LHCN-M2 (cell line): ENCODE measurements at regions not wholly inside any gene's neighbourhood (a gene's known extent, or its start where the extent isn't known, plus 50 kb on each side); places are given as distances from the start of the nearest gene placed in this dataset.
"Not testable (repeated sequence)": the region's sequence is repeated elsewhere in the genome, so short reads cannot be mapped to it uniquely, and the experiment has no call there.

ENCODE experiments used
- DNase-seq: peaks from one replicate; pipeline ENCODE4 v3.0.0-alpha.2; 2012; ENCODE audit warnings: low read depth

DNA sequence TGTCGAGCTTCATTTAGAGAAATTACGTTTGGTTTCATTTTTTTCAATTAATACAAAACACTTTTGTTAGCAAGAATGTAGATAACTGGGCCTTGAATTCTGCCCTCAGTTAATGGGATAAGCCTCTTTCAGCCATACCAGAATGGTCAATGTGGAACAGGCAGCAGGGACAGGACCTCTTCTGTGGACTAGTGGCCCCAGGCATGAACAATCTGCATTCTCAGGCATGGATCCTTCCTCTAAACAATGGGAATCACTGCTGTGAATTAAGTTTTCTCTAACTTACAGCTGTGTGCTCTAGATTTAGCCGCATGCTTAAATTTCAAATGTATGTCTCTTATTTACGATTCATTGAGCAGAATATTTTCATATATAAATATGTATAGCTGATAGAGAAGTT is 237.7 kb upstream of the PRKCQ start:
- no peak for DNase-seq

DNA sequence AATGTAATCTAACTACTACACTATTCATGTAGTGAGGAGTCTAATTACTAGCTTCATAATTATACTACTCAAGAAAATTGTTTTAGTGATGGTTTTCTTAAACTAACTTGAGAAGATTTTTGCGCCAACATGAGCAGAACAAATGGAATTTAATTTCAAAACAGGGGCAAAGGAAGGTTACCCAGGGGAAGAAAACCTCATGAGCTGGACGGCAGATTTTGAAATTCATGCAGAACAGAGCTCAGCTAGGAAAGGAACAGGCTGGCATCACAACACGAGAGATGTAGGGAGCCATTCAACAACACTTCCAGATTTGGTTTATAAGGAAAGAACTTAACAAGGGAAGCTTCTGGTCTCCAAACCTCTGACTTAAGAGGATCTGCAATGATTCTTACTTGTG is 235.3 kb upstream of the PRKCQ start:
- DNase-seq, result peak; percentile 2

DNA sequence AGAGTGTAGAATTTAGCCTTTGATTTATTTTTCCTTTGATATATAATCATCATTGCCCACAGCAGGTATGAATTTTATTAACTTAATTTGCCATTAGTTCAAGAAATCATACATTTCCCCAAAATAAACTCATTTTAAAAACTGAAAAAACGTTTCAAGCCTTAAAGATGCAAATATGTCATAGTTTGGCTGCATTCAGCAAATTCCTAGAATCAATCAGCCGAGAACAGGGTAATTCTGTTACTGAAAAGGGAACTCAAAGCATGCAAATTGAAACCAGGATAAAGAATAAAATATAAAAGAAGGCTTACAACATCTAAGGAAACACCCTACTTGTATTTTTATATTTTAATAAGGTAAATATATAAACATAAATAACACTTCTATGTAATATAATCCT is 233.8 kb upstream of the PRKCQ start:
- DNase-seq, result no peak

DNA sequence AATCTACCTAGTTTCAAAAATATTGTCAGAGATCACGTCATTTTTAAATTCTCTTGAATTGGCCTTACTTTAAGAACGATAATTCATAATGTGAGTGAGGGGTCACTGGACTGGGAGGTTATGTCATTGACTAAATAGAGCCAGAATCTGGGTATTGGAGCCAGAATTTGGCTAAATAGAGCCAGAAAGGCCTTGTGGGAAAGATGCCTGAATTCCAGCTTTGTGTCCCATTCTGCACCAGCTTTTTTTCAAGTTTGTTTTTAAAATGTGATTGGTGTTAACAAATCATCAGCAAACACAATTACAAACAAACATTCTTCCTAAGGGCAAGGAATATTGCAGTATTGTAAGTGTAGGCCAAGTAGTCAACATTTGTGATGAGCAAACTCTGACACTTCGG is 233.2 kb upstream of the PRKCQ start:
- no peak for DNase-seq

DNA sequence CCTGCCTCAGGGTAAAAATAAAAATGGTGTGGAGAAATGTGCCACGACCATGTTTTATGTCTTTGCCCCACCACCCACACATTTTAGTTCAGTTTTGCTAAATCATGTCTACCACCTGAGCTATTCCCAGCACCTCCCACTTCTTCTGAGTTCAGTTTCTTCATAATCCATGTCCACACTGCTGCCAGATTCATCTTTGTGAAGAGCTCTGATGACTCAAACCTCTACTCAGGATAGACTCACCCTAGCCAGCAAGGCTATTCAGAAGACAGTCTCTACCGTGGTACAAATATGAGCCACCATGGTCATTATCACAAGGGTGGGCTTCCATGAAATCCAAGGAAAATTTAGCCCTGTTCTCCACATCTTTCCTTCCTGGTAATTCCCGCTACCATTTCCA is 231.1 kb upstream of the PRKCQ start:
- DNase-seq, result no peak

DNA sequence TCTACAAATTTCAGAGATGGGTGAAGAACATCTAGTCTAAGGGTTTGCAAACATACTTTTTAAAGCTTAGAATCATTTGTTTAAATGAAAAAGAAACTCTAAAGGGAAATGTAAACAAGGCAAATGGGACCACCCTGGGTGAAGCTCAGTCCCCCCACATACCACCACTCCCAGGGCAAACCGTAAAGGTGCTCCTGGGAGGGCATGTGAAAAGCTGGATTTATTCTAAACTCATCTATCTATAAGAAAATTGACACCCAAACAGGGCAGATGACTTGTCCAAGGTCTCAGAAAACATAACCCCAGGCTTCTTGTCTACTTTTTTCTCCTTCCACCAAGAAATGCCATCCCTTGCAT is 223.3 kb upstream of the PRKCQ start:
- DNase-seq, result no peak

DNA sequence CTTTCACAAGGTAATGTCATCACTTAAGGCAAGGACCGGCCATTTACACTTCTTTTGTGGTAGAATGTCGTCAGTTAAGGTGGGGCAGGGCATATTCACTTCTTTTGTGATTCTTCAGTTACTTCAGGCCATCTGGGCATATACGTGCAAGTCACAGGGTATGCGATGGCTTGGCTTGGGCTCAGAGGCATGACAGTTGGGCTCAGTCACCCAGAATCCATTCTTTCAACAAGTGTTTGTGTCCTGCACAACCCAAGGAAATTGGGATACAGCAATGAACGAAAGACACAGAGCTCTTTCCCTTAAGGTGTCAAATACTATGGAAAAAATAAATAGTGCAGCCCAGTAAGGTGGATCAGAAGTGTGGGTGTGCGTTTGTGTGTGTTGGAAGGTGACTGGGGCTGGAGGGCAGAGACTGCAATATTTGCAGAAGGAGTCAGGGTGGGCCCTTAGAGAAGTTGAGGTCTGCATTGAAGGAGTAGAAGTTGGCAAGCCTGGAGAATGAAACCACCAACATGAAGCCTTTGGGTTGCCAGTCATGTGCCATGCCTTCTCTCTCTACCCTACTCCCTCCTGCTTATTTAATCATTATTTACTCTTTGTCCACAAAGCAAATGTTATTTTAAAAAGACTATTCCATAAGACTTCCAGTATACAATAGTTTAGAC is 222.8 kb upstream of the PRKCQ start:
- no peak for DNase-seq

DNA sequence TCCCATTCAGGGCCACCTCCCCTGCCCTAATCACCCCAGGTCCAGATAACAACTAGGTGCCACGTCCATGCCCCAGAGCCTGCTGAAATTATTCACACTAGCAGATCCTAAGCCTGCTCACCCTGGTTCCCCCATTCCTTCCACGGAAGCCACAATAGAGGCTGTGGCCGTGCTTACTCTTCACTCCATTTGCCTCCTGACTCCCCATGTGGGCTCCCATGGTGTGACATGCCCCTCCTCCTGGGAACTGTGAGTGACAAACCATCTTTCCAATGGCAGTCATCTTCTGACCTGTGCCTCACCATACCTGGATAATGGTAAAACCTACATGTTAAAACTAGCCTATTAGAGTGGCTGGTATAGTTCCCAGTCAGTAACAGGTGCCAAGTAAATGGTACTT is 216.2 kb upstream of the PRKCQ start:
- no peak for DNase-seq

DNA sequence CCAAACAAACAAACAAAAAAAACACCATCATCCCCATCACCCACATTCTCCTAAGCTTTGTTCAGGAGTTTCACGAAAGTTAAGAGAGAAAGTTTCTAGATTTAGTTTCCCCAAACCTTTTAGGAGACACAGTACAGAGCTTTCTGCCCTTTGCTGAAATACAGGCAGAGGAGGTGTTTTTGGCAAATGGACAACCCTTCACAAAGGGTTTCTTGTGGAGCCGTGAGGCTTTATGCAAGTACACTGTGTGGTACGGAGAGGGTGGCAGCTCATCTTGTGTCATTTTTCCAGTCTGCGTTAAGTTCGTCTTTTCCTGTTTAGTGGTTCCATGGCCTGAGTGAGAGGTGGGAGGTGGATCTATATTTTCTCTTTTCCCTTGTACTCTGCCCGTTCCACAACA is 215.5 kb upstream of the PRKCQ start:
- no peak for DNase-seq

DNA sequence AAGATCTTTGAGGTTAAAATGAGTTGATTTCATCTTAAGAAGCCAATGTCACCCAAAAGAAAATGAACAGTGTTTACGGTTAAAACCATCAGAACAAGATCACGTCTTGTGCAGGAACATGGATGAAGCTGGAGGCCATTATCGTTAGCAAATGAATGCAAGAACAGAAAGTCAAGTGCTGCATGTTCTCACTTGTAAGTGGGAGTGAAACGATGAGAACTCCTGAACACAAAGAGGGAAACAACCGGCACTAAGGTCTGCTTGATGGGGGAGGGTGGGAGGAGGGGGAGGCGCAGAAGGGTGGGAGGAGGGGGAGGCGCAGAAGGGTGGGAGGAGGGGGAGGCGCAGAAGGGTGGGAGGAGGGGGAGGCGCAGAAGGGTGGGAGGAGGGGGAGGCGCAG is 214.8 kb upstream of the PRKCQ start:
- DNase-seq, result not testable (repeated sequence)

DNA sequence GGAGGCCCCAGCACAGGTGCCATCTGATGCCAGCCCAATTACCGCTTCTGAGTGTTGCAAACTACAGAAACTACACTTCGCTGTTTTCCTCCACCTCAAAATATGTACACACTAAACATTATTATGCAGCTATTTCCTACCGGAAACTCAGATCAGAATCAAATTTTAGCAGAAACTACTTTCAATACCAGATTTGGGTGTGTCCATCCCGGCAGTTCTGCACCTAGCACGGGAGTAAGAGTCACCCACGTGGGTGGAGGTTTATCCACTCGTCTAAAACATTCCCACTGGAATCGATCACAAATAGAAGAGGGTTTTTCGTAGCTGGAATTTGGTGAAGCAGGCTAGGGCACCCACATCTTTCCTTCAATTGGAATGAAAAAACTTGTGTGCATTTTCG is 214.4 kb upstream of the PRKCQ start:
- no peak for DNase-seq

DNA sequence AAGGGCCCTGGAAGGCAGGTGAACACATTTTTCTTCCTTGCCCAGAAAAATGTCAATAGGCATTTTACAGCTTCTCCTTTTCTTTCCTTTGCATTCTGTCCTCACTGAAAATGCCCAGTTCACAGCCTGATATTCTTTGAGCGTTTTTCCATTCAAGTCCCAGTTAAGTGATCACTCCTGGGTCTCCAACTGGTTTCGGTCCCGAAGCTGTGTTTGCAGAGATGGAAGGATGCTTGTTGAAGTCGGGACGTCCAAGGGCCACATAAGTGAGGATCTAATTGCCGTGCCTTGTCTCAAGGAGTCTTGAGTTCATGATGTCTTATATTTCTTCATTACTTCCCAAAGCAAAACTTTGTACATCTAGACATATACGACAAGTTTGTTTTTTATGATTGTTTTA is 208.7 kb upstream of the PRKCQ start:
- no peak for DNase-seq

DNA sequence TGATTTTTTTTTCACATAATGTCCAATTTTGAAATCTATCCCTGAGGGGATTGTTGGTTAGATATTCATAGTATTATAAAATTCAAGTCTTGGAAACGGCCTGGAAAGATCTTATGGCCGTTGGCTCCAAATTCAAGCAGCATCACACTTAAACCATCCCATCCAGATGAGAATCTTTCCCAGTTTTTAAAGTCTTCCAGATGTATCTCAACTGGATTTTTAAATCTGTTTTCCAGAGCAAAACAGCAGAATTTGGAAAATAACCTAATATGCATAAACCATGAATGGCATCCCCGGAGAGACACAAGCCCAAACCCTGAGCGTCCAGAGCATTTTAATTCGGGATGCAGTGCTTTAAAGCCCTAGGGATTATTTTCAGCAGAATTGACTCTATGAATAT is 208.2 kb upstream of the PRKCQ start:
- DNase-seq, result no peak

DNA sequence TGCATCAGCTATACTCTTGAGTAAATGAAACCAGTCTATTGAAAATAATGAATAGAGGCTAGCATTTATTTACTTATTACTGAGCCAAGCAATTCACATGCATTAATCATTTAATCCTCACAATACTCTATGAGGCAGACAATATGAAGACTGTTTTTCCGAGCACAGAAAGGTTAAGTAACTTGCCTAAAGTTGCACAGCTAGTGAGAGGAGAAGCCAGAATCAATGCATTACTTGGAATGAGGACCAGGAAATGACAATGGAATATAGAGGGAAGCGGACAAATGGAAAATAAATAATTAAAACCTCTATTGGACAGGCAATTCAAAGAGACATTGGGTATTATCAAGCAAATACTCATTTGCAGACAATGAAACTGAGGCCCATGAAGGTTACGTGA is 207.6 kb upstream of the PRKCQ start:
- no peak for DNase-seq

DNA sequence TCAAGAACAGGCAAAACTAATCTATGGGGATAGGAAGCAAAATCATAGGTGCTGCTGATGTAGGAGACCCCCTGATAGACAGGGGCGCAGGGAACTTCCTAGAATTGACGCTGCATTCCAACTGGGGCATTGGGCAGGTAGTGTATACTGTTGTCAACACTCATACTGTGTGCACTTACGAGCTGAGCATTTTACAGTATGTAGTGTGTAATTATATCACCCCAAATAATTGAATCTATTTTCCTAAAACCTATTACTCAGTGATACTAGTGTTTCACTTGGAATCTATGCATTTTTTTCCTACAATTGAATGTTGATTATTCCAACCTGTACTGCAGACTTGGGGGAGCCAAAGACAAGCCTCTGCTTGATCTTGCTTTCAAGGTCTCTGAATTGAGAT is 207.0 kb upstream of the PRKCQ start:
- DNase-seq, result no peak

DNA sequence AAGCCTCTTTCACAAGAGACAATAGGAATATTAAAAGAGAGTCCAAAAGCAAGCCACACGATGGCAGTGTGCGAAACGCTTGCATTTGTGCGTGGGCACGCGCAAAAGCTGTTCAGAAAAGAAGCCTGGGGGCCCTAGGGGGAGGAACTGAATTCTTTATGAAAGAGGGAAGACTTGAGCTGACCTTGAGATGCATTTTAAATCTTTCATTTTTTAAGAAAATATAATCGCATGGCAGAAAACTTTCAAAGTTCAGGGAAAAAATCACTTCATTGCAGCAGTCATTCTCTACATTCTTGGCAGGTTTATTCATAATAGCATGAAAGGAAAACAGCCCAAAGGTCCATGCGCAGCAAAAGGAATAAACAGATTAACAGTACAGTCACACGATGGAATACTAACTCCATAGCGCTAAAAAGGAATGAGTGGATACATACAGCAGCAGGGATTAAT is 206.5 kb upstream of the PRKCQ start:
- peak; percentile 57 for DNase-seq

DNA sequence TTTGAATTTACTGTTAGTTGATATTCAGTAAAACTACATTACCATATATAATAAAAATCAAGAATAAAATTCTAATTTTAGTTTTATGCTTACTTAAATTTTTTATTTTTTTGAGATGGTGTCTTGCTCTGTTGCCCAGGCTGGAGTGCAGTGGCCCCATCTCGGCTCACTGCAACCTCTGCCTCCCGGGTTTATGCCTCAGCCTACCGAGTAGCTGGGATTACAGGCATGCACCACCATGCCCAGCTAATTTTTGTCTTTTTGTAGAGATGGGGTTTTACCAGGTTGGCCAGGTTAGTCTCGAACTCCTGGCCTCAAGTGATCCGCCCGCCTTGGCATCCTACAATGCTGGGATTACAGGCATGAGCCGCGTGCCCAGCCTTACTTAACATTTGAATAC is 204.4 kb upstream of the PRKCQ start:
- not testable (repeated sequence) for DNase-seq

DNA sequence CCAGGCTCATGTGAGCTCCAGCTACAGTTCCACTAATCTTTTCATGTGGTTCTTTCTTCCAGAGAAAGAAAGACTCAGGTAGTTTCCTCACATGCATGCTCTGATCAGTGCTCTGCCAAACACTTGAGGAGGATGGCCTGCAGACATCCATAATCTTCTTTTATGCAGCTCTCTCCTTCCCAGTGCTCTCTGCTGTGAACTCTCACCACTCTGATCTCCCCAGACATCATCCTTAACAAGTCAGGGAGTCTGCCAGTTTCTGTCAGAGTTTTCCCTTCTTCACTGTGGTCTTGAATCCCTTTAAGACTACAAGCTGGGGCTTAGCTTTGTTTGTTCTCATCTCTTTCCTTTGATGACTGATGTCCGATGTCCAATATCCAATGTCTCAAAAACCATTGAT is 203.4 kb upstream of the PRKCQ start:
- no peak for DNase-seq

DNA sequence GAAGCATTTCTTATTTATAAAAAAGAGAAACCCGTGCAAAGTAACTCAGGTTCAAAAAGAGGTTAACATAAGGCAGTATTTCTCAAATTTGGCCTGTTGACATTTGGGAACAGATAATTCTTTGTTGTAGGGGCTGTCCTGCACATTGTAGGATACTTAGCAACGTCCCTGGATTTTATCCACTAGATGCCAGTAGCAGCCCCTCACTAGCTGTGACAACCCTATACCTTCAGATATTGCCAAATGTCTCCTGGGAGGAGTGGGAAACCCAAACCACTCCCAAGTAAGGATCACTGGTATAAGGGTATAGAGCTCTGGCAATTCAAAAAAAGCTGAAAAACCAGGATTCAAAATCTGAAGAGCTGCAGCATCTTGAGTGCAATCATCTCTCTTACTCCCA is 202.3 kb upstream of the PRKCQ start:
- DNase-seq, result no peak

DNA sequence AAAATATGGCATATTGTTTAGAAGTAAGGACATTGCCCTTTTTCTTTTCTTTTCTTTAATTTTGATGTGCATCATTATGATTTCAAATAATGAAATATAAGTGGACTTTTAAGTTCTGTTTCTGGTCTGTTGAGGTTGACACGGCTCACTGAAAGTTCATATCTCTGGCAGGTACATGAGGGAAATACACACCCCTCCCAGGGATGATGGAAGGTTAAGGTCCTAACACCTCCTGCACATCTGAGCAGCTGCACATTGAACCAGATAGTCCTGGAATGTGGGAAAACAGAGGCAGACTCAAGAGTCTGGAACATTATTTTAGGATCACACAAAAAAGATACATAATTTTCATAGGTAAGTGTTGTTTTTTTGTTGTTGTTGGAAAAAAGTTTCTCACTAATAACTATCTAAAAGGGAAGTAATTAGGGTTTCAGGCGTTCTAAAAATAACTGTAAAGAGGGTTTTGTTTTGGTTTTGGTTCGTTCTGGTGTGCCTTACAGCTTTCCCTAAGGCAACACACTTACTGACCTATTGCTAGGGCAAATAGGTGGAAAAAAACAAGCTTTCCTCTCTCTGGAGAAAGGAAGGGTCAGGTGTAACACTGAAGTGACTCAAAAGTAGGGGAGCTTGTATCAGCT is 201.2 kb upstream of the PRKCQ start:
- no peak for DNase-seq

DNA sequence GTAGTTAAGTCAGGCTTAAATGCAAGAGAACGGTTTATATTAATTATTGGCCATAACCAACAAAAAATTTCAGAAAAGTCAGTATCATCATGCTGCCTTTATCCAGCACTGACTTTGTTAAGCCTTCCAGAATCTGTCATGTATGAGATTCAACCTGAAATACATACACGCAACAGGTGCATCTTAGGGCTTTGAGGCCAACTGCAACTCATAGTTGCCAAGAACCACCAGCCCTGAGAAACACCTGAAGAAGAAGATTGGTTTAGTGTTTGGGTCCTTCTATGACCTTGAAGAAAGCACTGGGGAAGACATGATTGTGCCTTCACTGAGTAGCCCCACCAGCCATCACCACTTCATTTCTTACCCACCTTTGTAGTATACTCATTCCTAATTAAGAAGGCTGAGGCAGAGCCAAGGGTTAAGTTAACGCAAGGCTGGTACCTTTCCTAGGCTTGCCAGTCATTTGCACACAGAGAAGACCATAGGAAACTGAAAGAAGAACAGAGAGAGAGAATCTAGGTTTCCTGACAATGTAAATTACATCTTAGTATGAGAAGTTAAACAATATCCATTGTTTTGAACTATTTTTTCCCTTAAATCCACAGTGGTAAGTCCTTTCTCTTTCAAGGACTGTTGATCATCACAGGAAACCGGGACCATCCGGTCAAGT is 200.1 kb upstream of the PRKCQ start:
- DNase-seq, result no peak

DNA sequence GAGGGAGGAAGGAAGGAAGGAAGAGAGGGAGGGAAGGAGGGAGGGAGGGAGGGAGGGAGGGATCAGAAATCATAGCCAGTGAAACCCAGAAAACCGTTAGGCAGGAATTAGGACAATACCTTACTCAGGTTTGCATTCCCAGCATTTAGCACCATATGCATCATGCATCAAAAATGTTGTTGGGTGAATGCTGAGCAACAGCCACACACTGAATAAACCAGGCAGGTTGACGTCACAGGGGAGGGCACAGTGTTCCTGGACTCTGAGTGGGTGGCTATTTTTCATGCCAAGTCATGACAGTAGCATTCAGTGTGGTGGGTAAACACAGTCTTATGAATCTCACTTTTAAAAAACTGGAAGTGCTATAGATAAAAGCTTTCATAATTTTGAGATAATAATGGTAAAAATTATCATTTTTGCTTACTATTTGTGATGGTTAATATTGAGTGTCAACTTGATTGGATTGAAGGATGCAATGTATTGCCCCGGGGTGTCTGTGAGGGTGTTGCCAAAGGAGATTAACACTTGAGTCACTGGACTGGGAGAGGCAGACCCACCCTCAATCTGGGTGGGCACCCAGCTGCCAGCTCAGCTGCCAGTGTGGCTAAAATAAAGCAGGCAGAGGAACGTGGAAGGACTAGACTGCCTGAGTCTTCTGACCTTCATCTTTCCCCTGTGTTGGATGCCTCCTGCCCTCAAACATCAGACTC is 199.1 kb upstream of the PRKCQ start:
- DNase-seq, result peak; percentile 97

DNA sequence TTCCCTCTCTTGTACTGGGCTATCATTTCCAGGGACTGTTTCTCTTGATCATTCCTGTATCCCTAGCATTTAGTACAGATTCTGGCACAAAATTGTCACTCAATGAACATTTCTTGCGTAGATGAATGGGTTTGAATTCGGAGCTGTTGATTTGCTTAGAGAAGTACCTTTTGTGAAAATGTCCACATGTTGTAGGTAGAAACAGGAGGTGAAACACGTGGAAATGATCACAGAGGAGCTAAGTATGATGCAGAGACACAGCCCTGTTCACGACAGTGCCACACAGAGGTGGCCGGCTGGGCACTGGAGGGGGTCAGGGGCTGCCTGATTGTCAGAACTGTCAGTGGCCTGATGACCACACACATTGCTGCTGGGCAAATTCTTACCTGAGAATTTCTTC is 196.1 kb upstream of the PRKCQ start:
- no peak for DNase-seq
